ENCODE measurements at regions not wholly inside any gene's neighbourhood (a gene's known extent, or its start where the extent isn't known, plus 50 kb on each side); places are given as distances from the start of the nearest gene placed in this dataset.
A peak's percentile ranks its signal among the peaks of the same experiment; 100 is the strongest.

DNA sequence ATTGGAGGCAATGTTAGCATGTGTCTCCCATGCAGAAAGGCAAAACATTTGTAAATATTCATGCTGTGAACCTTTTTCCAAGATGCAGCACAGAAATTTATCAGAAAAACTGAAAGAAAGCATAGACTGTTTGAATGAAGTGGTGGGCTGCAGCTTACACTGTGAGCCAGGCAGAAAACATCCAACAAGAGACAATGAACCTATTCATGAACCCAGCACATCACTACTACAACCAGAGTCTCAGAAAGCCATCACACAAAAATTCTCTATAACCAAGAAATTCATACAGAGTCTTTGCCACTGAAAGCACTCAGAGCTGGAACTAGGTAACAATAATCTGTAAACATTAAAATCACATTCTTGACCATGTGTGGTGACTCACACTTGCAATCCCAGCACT lies 448.9 kb downstream of the UQCRFS1 start:
- DNase-seq (ENCODE audit: low read depth) = no peak

DNA sequence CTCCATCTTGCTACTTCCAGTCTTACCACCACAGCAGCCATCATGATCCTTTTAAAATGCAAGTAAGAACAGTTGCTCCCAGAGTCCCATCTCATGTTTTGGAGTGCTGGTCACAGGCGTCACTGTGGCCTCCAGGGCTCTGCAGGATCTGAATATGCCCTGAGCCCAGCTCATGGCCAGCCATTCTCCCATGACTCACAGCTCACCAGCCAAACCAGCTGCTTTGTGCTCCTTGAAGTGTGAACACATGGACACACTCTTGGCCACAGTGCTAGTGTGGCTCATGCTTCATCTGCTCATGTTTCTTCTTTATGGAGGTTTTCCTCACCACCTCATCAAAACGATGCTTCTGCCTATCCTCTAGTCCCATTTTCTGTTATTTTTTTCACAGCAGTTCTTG lies 466.5 kb downstream of the UQCRFS1 start:
- peak; percentile 73 for DNase-seq (ENCODE audit: low read depth)

DNA sequence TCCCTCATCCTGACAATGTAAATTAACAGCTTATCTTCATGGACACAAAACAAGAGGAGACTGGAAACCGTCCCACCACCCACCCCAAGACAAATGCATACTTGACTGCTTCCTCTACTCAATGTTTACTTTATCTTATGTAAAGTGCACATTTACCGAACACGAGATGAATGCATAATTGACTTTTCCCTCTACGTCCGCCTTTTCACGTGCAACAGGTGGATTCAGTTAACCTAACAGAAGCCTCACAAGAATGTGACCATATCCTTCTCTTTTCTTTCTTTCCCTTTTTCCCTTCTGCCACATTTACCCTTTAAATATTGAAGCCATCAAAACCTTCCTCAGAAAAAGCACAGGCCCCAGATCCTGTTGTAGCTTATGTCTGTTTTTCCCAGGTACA lies 468.0 kb downstream of the UQCRFS1 start:
- DNase-seq (ENCODE audit: low read depth) = no peak

DNA sequence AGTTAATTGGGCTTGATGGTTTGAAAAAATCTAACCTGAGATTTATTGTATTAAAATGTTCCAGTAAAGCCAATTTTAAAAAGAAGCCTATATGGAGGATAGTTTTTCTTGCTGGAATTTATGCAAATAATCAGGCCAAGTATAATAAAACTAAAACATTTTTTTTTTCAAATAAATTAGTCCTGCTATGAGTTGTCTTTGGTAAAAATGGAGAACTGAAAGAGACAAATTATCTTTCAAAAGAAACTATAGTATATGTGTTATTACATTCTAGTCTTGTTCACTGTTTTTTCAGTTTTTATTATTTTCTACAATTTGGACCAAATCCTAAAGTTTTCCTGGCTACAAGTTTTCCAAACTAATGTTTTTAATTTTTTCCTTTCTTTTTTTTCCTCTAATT lies 468.9 kb downstream of the UQCRFS1 start:
- no peak for DNase-seq (ENCODE audit: low read depth)

DNA sequence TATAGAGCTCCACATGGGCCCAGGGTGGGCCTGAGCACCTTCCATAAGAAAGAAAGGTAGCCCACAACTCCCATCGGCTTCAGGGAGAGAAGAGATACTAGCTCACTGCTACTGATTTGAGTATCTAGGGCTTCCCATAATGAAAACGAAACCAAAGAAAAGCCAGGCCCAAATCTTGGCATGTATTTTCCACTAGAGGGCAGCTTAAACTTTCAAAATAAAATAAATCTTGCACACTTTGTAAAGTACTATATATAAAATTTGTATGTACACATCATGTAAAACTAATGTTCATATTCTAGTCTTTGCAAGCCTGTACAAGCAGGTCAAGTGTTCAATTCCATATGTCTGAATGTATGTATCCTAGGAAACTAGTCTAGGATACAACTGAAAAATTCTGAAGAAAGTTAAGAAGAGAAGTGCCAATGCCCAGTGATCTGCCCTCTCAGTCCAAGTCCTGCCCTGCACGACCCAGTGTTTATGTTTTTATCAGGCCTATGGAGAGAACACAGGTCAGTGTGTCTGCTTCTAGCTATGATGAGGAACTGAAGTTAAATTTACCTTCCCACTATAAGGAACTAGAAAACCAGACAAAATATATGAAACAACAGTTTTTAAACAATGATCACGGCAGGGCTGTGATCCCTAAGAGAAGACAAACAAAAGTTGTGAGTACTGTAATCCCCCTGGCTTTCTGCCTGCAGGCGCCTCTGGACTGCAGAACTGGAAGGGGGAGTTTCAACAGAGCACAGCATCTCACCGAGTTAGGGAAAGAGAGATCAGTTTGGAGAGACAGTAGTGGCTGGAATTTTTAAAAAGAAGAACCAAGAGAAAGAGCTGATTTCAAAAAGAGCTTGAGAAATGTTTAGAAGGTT lies 475.7 kb downstream of the UQCRFS1 start:
- peak; percentile 67 for DNase-seq (ENCODE audit: low read depth)

DNA sequence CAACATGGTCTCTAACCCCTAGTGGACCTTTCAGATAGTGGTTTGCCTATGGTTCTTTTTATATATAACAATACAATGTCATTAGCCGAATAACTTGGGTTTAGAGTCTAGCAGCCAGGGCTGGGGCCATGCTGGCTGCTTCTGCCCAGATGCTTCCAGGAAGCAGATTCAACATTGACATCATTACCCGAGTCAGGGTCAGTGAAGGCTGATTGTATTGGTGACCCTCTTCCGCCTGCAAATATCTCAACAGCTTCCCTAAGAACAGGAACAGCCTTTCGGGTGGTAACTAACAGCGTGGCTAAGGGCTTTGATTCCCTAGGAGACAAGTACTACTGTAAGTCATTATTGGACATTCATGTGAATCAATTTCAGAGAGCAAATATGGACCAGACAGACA lies 476.4 kb downstream of the UQCRFS1 start:
- DNase-seq (ENCODE audit: low read depth) = no peak

DNA sequence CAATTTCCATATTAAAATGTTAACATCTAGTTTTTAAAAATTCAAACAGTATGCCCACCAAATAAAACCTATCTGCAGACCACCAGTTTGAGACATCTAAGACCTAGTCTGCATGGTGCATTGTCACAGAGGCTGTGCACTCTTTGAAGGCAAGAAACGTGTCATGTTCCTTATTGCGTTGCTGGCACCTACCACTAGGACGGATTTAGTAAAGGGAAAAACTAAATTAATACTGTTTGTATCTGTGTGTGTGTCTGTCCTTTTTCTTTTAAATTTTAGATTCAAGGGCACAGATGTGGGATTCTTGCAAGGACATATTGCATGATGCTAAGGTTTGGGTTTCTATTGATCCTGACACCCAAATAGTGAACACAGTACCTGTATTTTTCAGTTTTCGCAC lies 481.4 kb downstream of the UQCRFS1 start:
- no peak for DNase-seq (ENCODE audit: low read depth)

DNA sequence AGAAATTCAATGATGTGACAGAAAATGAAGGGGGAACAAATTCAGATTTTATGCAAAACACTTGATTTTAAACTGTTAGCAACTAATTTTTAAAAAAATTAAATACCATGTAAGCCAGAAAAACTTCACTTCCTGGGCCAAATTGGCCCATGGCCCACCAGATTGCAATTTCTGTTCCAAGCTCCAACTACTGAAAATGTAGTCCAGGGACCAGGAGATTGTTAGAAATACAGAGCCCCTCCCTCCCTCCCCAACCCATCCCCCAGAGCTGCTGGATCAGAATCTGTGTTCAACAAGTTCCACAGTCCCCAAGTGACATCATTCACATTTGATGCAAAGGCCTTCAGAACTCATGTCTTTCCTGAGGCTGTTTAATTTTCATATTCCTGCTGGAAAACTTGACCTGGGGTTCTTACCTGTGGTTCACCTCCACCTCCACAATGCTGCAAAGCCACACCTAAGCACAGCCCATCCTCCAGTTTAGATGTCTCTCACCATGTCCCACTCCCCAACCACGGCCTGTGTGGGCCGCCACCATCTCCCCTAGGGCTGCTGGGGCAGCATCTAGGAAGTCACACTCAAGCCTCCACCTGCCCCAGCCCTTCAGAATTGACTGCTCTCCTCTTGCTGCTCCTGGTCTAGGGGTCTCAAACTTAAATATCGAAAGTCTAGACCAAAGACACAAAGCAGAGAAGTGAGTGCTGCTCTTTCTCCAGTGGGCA lies 482.0 kb downstream of the UQCRFS1 start:
- DNase-seq (ENCODE audit: low read depth) = no peak

DNA sequence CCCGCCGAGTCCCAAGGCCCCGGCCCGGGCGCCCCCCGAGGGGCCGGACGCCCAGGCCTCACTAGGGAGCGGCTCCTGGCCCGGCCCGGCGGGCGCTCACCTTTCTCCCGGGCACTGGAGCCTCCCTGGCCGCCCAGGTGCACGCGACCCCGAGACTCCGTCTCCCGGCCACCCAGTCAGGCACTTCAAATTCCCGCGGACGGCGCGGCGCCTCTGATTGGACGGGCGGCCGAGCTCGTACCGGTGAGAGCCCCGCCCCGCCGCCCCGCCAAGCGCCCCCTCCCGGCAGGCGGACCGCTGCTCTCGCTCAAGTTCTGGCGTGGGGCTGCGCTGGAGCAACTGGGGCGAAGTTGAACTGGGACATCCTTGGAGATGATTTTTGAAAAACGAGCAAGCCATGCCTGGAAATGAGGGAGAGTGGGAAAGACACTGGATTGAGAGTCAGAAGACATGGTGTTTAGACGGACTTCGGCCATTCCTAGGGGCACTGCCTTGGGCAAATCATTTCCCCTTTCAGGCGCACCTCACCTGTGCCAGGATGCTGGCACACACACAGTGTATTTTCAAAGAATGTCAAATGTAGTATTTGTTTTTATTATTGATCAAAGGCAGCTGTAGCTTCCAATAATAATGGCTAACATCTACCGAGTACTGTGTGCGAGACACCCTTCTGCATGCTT lies 485.3 kb downstream of the UQCRFS1 start:
- DNase-seq (ENCODE audit: low read depth) = no peak

DNA sequence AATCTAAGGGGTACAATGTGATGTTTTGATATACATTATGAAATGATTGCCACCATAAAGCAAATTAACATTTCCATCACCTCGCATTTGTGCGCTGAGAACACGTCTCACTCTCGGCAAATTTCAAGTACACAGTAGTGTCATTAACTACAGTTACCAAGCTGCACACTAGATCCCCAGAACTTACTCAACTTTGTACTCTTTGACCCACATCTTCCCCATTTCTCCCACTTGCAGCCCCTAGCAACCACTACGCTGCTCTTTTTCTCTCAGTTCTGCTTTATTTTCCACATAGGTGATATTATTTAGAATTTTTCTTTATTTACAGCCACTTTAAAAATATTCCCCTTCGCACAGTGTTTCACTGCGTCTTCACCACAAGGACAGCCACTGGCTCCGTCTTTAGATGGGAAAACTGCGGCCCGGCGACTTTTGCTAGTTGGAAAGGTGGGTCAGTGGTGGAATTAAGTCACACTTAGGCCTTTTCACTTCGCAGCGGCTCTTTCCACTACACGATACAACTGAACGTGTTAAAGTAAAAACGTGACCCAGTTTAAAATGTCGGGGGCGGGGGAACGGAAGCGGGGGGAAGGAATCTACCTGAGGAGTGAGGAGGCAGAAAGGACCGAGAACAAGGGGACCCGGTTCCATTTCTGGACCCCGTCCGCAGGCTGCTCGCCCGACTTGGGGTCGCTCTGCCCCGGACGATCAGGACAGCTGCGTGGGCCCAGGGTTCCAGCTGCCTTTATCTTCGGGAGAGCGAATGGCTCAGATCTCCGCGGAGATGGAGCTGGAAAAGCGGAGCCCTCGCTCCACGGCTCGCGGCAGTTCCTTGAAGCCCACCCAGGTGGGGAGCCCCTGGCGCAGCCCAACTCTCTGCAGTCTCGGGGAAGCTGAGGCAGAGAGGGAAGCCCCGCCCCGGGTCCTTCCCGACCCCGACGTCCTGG lies 486.1 kb downstream of the UQCRFS1 start:
- no peak for DNase-seq (ENCODE audit: low read depth)

DNA sequence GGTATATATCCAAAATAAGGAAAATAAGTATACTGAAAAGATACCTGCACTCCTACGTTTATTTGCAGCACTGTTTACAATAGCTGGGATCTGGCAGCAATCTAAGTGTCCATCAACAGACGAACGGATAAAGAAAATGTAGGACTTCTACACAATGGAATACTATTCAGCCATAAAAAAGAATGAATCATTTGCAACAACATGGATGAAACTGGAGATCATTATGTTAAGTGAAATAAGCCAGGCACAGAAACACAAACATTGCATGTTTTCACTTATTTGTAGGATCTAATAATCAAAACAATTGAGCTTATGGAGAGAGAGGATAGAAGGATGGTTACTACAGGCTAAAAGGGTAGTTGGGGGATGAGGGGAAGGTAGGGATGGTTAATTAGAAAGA lies 494.0 kb downstream of the UQCRFS1 start:
- no peak for DNase-seq (ENCODE audit: low read depth)

DNA sequence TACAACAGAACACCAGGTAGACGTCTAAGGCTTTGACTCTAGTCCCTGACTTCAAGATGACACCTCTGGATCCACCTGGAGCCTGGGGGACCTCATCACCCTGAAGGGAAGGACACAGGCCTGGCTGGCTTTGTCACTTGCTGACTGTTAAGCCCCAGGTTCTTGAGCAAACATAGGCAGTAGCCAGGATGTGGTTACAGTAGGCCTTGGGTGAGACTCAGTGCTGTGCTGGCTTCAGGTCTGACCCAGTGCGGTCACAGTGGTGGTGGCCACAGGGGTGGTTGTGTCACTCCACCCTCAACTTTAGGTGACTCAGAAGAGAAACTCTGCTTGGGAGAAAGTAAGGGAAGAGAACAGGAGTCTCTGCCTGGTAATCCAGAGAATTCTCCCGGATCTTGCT lies 497.8 kb downstream of the UQCRFS1 start:
- DNase-seq (ENCODE audit: low read depth) = no peak

DNA sequence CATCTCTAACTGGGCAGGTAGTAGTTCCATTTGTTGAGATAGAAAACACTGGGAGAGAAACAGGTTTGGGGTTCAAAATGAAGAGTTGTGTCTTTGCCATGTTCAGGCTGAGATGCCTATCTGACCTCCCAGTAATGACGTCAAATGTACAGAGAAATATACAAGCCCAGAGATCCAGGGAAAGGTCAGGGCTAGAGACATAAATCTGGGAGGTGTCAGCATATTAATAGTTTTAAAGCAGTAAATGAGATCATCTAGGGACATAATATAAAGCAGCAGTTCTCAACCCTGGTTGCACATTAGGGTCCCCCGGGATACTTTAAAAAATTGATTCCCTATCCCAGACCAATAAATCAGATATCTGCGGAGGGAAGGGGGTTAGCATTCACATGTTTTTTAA lies 501.5 kb downstream of the UQCRFS1 start:
- DNase-seq (ENCODE audit: low read depth) = no peak

DNA sequence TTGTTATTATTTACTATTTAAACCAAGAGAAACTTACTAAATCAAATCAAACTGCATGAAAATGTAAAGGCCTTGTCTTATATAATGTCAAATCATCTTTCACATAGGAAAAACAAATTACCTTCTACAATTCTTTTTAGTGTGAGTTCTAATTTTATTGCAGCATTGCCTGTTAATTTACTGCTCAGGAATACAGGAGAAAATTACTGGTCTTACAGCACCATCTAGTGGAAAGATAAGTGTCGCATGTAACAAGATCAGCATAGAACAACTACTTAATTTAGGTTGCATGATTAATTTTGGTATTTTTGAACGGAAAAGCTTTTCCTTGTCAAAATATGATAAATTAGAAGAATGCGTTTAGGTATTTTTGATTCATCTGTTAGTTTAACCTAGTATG lies 502.7 kb downstream of the UQCRFS1 start:
- DNase-seq (ENCODE audit: low read depth) = peak; percentile 77

DNA sequence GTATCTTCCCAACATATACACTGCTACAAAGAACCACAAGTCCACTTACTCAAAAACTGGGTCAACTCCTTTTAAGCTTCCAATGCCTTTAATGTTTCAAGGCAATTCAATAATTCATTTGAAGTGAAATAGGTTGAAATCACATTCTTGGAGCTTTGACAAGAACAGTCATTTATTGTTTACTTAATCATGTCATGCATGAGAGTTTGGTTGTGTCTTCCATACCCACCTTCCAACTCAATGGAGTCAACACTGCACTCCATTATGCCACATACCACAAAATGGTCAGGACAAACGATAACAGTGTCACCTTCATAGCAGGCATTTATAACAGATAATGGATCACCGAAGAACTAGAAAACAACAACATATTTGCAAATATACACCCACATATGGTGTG lies 506.3 kb downstream of the UQCRFS1 start:
- DNase-seq (ENCODE audit: low read depth) = no peak

DNA sequence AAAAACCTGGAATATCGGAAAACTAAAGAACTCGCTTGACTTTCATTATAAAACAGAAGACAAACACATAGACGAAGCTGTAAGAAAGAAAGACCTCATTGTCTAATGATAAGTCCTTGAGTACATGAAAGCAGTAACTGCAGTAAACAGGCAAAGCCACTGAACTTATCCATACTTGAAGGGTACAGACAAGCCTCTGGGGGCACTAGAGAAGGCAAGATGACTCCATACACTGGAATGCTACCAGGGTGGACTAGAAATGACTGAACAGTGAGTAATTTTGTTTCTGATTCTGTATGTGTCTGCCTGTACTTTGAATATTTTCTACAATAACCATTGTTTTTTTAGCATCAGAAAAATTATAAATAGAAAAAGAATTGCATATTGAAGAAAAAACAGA lies 507.9 kb downstream of the UQCRFS1 start:
- peak; percentile 84 for DNase-seq (ENCODE audit: low read depth)

DNA sequence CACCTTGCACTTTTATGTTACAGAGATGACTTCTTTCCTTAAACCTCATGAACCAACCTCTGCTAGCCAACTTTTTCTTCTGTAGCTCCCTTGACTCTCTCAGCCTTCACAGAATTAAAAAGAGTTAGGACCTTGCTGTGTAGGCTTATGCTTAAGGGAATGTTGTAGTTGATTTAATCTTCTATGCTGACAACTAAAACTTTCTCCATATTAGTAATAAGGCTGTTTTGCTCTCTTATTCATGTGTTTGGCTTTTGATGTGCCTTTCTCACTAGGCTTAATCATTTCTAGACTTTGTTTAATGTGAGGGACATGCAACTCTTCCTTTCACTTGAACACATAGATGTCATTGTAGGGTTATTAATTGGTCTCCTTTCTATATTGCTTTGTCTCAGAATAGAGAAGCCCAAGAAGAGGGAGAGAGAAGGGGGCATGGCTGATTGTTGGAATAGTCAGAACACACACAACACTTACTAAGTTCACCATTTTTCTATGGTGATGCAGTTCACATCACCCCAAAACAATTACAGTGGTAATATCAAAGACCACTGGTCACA lies 509.5 kb downstream of the UQCRFS1 start:
- DNase-seq (ENCODE audit: low read depth) = no peak

DNA sequence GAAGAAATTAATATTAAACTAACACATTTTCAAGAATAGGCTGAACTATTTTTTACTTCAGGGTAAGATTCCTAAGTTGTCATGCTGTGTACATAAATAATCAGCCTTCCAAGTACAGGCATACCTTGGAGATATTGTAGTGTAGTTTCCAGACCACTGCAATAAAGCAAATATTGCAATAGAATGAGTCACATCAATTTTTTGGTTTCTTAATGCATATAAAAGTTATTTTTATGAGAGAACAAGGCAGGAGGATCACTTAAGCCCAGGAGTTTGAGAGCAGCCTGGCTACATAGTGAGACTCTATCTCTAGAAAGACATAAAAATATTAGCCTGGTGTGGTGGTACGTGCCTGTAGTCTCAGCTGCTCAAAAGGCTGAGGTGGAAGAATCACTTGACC lies 511.5 kb downstream of the UQCRFS1 start:
- DNase-seq (ENCODE audit: low read depth) = peak; percentile 17

DNA sequence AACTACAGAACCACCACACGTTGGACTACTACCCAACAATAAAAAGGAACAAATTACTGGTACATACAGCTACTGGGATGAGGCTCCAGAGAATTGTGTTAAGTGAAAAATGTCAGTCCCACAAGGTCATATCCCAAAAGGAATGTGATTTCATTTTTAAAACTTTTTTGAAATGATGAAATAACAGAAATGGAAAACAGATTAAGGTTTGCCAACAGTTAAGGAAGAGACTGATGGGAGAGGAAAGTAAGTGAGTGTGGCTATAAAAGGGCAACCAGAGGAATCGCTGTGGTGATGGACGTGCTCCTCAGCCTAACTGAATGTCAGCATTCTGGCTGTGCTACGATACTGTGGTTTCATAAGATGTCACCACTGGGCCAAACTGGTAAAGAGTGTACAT lies 512.8 kb downstream of the UQCRFS1 start:
- no peak for DNase-seq (ENCODE audit: low read depth)

DNA sequence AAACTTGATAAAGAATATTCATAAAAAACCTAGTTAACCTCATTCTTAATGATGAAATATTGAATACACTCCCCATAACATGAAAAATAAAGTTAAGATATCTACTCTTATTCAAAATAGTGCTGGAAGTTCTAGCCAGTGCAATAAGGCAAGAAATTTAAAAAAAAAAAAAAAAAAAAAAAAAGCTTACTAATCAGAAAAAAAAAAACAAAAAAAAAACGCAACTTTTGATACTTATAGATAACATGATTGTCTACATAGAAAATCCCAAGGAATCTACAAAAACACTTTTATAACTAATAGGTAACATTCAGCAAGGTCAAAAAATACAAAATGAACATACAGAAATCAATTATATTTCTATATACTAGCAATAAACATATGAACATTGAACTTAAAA lies 515.6 kb downstream of the UQCRFS1 start:
- DNase-seq (ENCODE audit: low read depth) = no peak

DNA sequence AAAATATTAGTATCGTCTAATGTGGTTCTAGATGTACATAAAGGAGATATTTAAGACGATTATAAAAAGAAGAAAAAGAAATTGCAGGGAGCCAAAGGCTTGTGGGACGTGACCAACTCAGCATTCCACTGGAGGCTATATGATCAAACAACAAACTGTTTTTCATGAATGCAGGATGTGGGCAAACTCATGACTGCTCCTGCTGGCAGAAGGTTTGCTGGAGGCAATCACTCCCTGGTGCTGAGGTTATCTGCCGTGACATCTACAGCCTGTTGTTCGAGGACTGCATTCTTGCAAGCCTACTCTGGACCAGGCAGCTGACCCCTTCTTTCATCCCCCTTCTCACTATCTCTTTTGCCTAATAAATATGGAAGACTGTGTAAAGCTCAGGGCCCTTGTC lies 518.1 kb downstream of the UQCRFS1 start:
- DNase-seq (ENCODE audit: low read depth) = no peak

All from myocyte (in vitro differentiated cells).